ENCODE measurements at regions not wholly inside any gene's neighbourhood (a gene's known extent, or its start where the extent isn't known, plus 50 kb on each side); places are given as distances from the start of the nearest gene placed in this dataset.

DNA sequence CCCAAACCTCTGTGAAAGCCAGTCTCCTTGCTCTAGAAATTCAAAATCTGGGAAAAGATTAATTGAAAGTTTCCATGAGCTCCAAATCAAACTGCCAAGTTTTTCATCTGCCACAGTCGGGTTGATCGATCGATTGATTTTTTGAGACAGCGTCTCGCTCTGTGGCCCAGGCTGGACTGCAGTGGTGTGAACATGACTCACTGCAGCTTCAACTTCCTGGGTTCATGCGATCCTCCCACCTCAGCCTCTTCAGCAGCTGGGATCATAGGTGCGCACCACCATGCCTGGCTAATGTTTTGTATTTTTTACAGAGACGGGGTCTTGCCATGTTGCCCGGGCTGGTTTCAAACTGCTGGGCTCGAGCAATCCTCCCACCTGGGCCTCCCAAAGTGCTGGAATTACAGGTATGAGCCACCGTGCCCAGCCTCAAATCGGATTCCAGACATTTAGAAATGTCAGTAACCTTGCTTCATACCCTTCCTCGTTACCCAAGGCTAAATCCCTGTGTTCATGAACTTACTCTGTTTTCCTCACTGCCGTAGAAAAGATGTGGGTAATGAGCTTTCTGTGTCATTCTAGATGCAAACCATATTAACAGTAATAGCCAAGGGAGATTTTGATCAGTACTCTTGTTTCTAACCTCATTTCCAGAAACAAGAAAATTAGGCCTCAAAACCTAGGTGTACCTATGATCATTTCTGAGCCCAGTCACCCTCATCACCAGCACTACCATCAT, 105.9 kb upstream of the AKAP13 start:
- H3K36me3 ChIP-seq, result no peaks in the 10 kb centered on the region
- no peaks in the 10 kb centered on the region for H3K4me1 ChIP-seq (ENCODE audit: control insufficient read depth in 1 of 2, insufficient read depth in 1 of 2, low read depth in 1 of 2, low read length in 1 of 2)
- no peak overlapping the region for H3K4me3 ChIP-seq (ENCODE audit: low read depth in 1 of 2, low read length in 1 of 2)
- H3K9me3 ChIP-seq, result no peaks in the 10 kb centered on the region
- H3K27me3 ChIP-seq, result no peaks in the 10 kb centered on the region
- no peak overlapping the region for H3K27ac ChIP-seq
- TF ChIP-seq, protein P1, sequence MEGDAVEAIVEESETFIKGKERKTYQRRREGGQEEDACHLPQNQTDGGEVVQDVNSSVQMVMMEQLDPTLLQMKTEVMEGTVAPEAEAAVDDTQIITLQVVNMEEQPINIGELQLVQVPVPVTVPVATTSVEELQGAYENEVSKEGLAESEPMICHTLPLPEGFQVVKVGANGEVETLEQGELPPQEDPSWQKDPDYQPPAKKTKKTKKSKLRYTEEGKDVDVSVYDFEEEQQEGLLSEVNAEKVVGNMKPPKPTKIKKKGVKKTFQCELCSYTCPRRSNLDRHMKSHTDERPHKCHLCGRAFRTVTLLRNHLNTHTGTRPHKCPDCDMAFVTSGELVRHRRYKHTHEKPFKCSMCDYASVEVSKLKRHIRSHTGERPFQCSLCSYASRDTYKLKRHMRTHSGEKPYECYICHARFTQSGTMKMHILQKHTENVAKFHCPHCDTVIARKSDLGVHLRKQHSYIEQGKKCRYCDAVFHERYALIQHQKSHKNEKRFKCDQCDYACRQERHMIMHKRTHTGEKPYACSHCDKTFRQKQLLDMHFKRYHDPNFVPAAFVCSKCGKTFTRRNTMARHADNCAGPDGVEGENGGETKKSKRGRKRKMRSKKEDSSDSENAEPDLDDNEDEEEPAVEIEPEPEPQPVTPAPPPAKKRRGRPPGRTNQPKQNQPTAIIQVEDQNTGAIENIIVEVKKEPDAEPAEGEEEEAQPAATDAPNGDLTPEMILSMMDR (IDR thresholded peaks at IDR 0.05), result no peak

DNA sequence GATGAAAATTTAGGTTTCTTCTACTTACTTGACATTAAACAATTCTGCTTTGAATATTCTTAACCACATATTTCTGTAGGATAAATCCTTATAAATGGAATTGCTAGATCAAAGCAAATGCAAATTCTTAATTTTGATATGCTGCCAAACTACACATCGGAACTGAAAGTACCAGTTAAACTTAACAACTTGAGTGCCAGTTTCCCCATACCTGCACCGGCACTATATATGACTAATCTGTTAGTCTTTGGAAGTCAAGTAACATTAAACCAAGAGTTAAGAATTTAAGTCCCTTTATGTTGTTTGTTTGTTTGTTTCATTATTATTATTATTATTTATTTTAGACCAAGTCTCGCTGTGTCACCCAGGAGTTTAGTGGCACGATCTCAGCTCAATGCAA, 103.9 kb upstream of the AKAP13 start:
- Histone ChIP-seq H3K27me3 (no peaks in the 10 kb centered on the region), H3K4me1 (ENCODE audit: control insufficient read depth in 1 of 2, insufficient read depth in 1 of 2, low read depth in 1 of 2, low read length in 1 of 2) (no peaks in the 10 kb centered on the region), H3K9me3 (no peaks in the 10 kb centered on the region), H3K4me3 (ENCODE audit: low read depth in 1 of 2, low read length in 1 of 2) (no peak overlapping the region), H3K27ac (no peak overlapping the region), H3K36me3 (no peaks in the 10 kb centered on the region)
- TF ChIP-seq, protein P1 (IDR thresholded peaks at IDR 0.05), result no peak

DNA sequence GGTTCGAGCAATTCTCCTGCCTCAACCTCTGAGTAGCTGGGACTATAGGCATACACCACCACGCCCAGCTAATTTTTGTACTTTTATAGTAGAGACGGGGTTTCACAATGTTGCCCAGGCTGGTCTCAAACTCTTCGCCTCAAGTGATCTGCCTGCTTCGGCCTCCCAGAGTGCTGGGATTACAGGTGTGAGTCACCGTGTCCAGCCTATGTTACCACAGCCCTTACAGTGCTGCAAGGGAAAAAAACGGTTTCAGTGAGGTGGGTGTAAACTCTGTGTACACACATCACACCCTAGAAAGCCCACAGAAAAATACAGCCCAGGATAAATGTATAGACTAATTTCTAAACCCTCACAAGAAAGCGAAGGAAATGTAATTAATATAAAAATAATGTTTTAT, 103.5 kb upstream of the AKAP13 start:
- no peaks in the 10 kb centered on the region for H3K4me1 ChIP-seq (ENCODE audit: control insufficient read depth in 1 of 2, insufficient read depth in 1 of 2, low read depth in 1 of 2, low read length in 1 of 2)
- H3K4me3 ChIP-seq (ENCODE audit: low read depth in 1 of 2, low read length in 1 of 2), result no peak overlapping the region
- no peaks in the 10 kb centered on the region for H3K27me3 ChIP-seq
- TF ChIP-seq, protein P1 (IDR thresholded peaks at IDR 0.05), result no peak
- H3K27ac ChIP-seq, result no peak overlapping the region
- H3K36me3 ChIP-seq, result no peaks in the 10 kb centered on the region
- no peaks in the 10 kb centered on the region for H3K9me3 ChIP-seq

DNA sequence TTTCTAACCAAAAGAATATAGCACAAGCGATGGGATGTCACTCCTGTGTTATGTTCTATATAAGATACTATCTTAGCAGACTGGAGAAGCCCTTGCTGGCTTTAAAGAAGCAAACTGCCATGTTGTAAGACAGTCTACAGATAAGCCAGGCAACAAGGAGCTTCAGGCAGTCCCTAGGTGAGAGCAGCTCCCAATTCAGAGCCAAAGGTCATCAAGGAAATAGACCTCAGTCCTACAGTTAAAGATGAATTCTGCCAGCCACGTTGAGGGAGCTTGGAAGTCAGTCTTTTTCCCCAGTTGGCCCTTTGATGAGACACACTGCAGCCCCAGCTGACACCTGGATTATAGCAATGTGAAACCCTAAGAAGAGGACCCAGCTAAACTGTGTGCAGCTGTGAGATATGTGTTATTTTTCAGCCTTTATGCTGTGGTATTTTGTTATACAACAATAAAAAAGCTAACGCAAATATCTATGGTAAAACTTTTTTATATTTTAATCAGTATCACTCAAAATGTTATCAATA, 102.5 kb upstream of the AKAP13 start:
- Histone ChIP-seq H3K4me3 (ENCODE audit: low read depth in 1 of 2, low read length in 1 of 2) (no peak overlapping the region), H3K9me3 (no peaks in the 10 kb centered on the region), H3K36me3 (no peaks in the 10 kb centered on the region), H3K27ac (no peak overlapping the region), H3K27me3 (no peaks in the 10 kb centered on the region), H3K4me1 (ENCODE audit: control insufficient read depth in 1 of 2, insufficient read depth in 1 of 2, low read depth in 1 of 2, low read length in 1 of 2) (no peaks in the 10 kb centered on the region)
- TF ChIP-seq, protein P1 (IDR thresholded peaks at IDR 0.05), result no peak

DNA sequence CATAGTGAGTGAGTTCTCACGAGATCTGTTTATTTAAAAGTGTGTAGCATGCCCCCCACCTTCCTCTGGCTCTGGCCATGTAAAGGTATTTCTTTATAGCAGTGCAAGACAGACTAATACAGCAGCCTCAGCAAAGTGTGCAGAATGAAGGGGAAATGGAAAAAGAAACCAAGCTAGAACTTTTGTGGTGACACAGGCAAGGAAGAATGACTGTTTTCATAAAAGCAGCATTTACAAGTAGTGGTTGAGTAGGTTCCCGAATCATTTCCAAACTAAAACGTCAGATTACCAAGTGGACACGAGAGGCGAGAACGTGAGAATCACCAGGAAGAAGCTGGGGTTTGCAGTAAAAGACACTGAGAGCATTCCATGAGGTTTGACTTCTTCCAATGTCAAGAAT, 100.2 kb upstream of the AKAP13 start:
- TF ChIP-seq, protein P1 (IDR thresholded peaks at IDR 0.05), result no peak
- Histone ChIP-seq H3K4me3 (ENCODE audit: low read depth in 1 of 2, low read length in 1 of 2) (no peak overlapping the region), H3K27ac (no peak overlapping the region), H3K9me3 (no peaks in the 10 kb centered on the region), H3K36me3 (no peaks in the 10 kb centered on the region), H3K27me3 (no peaks in the 10 kb centered on the region), H3K4me1 (ENCODE audit: control insufficient read depth in 1 of 2, insufficient read depth in 1 of 2, low read depth in 1 of 2, low read length in 1 of 2) (no peaks in the 10 kb centered on the region)

Measured in neutrophil (primary cell).